SK-N-SH treated with all-trans-retinoic acid at 6 μM for 48 hours (cell line): ENCODE measurements at regions not wholly inside any gene's neighbourhood (a gene's known extent, or its start where the extent isn't known, plus 50 kb on each side); places are given as distances from the start of the nearest gene placed in this dataset.

ENCODE experiments used
- ATAC-seq: fragments of 200-7000 bp; cut with Tn5 transposase; 3 replicates; pipeline ENCODE4 v1.9.1; 2020; ENCODE audit warnings: mild to moderate bottlenecking, moderate library complexity
- ARNTL ChIP-seq: fragments of 450-650 bp; formaldehyde crosslinking; IDR thresholded peaks from 2 replicates; pipeline ENCODE4 v1.5.0; 2020; ENCODE audit warnings: low read depth, mild to moderate bottlenecking, moderate library complexity, borderline replicate concordance
- BACH2 ChIP-seq: fragments of 250-450 bp; sonication (Bioruptor Pico); IDR thresholded peaks from 2 replicates; pipeline ENCODE4 v1.9.0; 2021; ENCODE audit warnings: mild to moderate bottlenecking, borderline replicate concordance
- ESRRG ChIP-seq: fragments of 250-450 bp; sonication (Bioruptor Pico); IDR thresholded peaks from 2 replicates; pipeline ENCODE4 v1.6.1; 2021; ENCODE audit warnings: mild to moderate bottlenecking
- ISL1 ChIP-seq: fragments of 250-450 bp; sonication (Bioruptor Pico); IDR thresholded peaks from 2 replicates; pipeline ENCODE4 v2.1.2; 2022; ENCODE audit warnings: mild to moderate bottlenecking, moderate library complexity
- OSR1 ChIP-seq: fragments of 250-450 bp; sonication (Bioruptor Pico); IDR thresholded peaks from 2 replicates; pipeline ENCODE4 v1.8.0; 2022; ENCODE audit warnings: moderate library complexity, mild to moderate bottlenecking, inconsistent platforms
- PATZ1 ChIP-seq: fragments of 250-450 bp; sonication (Bioruptor Pico); IDR thresholded peaks from 2 replicates; pipeline ENCODE4 v1.8.0; 2020; ENCODE audit warnings: mild to moderate bottlenecking, moderate library complexity, borderline replicate concordance
- POU6F1 ChIP-seq: fragments of 250-450 bp; sonication (Bioruptor Pico); IDR thresholded peaks from 2 replicates; pipeline ENCODE4 v1.8.0; 2021; ENCODE audit warnings: low read depth, mild to moderate bottlenecking, moderate library complexity, borderline replicate concordance
- PPARA ChIP-seq: fragments of 250-450 bp; sonication (Bioruptor Pico); IDR thresholded peaks from 2 replicates; pipeline ENCODE4 v1.5.0; 2020; ENCODE audit warnings: mild to moderate bottlenecking, borderline replicate concordance
- RARB ChIP-seq: fragments of 250-450 bp; sonication (Bioruptor Pico); IDR thresholded peaks from 2 replicates; pipeline ENCODE4 v1.8.0; 2021; ENCODE audit warnings: mild to moderate bottlenecking, moderate library complexity
- SNAI2 ChIP-seq: fragments of 250-450 bp; sonication (Bioruptor Pico); IDR thresholded peaks from 2 replicates; pipeline ENCODE4 v1.5.0; 2020; ENCODE audit warnings: mild to moderate bottlenecking, moderate library complexity
- TCF4 ChIP-seq: fragments of 250-450 bp; sonication (Bioruptor Pico); IDR thresholded peaks from 2 replicates; pipeline ENCODE4 v1.8.0; 2021; ENCODE audit warnings: mild to moderate bottlenecking, moderate library complexity, borderline replicate concordance
- ZC3H10 ChIP-seq: fragments of 250-450 bp; sonication (Bioruptor Pico); IDR thresholded peaks from 2 replicates; pipeline ENCODE4 v1.5.1; 2021; ENCODE audit warnings: mild to moderate bottlenecking, moderate library complexity
- ZFP3 ChIP-seq: fragments of 250-450 bp; sonication (Bioruptor Pico); IDR thresholded peaks from 2 replicates; pipeline ENCODE4 v1.5.0; 2020; ENCODE audit warnings: mild to moderate bottlenecking, moderate library complexity
- ZFP30 ChIP-seq: fragments of 450-650 bp; formaldehyde crosslinking; IDR thresholded peaks from 2 replicates; pipeline ENCODE4 v1.5.0; 2022; ENCODE audit warnings: mild to moderate bottlenecking, moderate library complexity
- ZNF565 ChIP-seq: fragments of 450-650 bp; formaldehyde crosslinking; conservative IDR thresholded peaks from 2 replicates; pipeline ENCODE4 v1.5.0; 2020; ENCODE audit warnings: low read depth, mild to moderate bottlenecking, moderate library complexity
- ZNF70 ChIP-seq: fragments of 450-650 bp; formaldehyde crosslinking; IDR thresholded peaks from 2 replicates; pipeline ENCODE4 v1.5.0; 2020; ENCODE audit warnings: mild to moderate bottlenecking, moderate library complexity
- ZNF8 ChIP-seq: fragments of 450-650 bp; formaldehyde crosslinking; IDR thresholded peaks from 2 replicates; pipeline ENCODE4 v1.5.0; 2020; ENCODE audit warnings: mild to moderate bottlenecking, moderate library complexity
- TF ChIP-seq, protein P1 (sequence below): fragments of 250-450 bp; sonication (Bioruptor Pico); IDR thresholded peaks from 2 replicates; pipeline ENCODE4 v1.5.0; 2020; ENCODE audit warnings: mild to moderate bottlenecking, moderate library complexity
- TF ChIP-seq, protein P2 (sequence below): fragments of 250-450 bp; sonication (Bioruptor Pico); IDR thresholded peaks from 2 replicates; pipeline ENCODE4 v1.5.1; 2021; ENCODE audit warnings: mild to moderate bottlenecking, moderate library complexity

- ATAC-seq: no peak
- no peak for TF ChIP-seq OSR1 (CRISPR knock-in tag)
- TF ChIP-seq RARB (CRISPR knock-in tag): no peak
- TF ChIP-seq PPARA (CRISPR knock-in tag): no peak
- TF ChIP-seq BACH2 (CRISPR knock-in tag): no peak
- no peak for TF ChIP-seq POU6F1 (CRISPR knock-in tag)
- TF ChIP-seq, protein P1, sequence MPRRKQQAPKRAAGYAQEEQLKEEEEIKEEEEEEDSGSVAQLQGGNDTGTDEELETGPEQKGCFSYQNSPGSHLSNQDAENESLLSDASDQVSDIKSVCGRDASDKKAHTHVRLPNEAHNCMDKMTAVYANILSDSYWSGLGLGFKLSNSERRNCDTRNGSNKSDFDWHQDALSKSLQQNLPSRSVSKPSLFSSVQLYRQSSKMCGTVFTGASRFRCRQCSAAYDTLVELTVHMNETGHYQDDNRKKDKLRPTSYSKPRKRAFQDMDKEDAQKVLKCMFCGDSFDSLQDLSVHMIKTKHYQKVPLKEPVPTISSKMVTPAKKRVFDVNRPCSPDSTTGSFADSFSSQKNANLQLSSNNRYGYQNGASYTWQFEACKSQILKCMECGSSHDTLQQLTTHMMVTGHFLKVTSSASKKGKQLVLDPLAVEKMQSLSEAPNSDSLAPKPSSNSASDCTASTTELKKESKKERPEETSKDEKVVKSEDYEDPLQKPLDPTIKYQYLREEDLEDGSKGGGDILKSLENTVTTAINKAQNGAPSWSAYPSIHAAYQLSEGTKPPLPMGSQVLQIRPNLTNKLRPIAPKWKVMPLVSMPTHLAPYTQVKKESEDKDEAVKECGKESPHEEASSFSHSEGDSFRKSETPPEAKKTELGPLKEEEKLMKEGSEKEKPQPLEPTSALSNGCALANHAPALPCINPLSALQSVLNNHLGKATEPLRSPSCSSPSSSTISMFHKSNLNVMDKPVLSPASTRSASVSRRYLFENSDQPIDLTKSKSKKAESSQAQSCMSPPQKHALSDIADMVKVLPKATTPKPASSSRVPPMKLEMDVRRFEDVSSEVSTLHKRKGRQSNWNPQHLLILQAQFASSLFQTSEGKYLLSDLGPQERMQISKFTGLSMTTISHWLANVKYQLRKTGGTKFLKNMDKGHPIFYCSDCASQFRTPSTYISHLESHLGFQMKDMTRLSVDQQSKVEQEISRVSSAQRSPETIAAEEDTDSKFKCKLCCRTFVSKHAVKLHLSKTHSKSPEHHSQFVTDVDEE (CRISPR knock-in tag): no peak
Measured at GRCh38 chr9:119795395-119795794, 426.2 kb upstream of the BRINP1 start.

DNA sequence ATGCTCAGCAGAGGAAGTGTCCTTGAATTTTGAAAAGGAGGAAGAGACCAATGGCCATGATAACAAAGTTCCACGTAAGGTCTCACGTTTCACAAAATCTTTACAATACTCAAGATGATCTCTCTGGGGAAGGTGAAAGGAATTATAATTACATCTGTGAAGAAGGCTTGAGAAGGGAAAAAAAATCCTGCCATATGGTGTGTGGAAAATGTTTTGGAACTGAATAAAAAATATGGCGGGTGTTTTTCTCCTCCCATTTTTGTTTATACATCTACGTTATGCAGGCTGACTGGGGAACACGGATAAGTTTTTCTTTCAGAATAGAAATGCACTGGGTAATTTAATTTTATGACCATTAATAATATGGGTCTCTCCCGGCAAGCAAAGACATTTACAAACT is 425.6 kb upstream of the BRINP1 start:
- TF ChIP-seq ZC3H10 (CRISPR knock-in tag) (no peak), RARB (CRISPR knock-in tag) (no peak), ZFP3 (CRISPR knock-in tag) (no peak), BACH2 (CRISPR knock-in tag) (no peak), PATZ1 (no peak), ISL1 (CRISPR knock-in tag) (no peak), ZFP30 (no peak), TCF4 (no peak), OSR1 (CRISPR knock-in tag) (no peak), ZNF565 (CRISPR knock-in tag) (no peak), ZNF70 (CRISPR knock-in tag) (no peak), SNAI2 (CRISPR knock-in tag) (no peak), ZNF8 (CRISPR knock-in tag) (no peak), ARNTL (no peak), PPARA (CRISPR knock-in tag) (no peak), ESRRG (CRISPR knock-in tag) (no peak), POU6F1 (CRISPR knock-in tag) (no peak)
- TF ChIP-seq, protein P1 (CRISPR knock-in tag): no peak
- TF ChIP-seq, protein P2, sequence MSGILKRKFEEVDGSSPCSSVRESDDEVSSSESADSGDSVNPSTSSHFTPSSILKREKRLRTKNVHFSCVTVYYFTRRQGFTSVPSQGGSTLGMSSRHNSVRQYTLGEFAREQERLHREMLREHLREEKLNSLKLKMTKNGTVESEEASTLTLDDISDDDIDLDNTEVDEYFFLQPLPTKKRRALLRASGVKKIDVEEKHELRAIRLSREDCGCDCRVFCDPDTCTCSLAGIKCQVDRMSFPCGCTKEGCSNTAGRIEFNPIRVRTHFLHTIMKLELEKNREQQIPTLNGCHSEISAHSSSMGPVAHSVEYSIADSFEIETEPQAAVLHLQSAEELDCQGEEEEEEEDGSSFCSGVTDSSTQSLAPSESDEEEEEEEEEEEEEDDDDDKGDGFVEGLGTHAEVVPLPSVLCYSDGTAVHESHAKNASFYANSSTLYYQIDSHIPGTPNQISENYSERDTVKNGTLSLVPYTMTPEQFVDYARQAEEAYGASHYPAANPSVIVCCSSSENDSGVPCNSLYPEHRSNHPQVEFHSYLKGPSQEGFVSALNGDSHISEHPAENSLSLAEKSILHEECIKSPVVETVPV (CRISPR knock-in tag): no peak
- ATAC-seq: no peak
